Esophagus (tissue), 2 donors: ENCODE measurements at regions not wholly inside any gene's neighbourhood (a gene's known extent, or its start where the extent isn't known, plus 50 kb on each side); places are given as distances from the start of the nearest gene placed in this dataset.

Experiments
- H3K27ac ChIP-seq, 2 donors: one replicate each; pipeline ENCODE4 v1.5.1; 2013; ENCODE audit warnings: low read depth in 2 of 2, mild to moderate bottlenecking in 2 of 2, inconsistent platforms in 1 of 2, low read length in 1 of 2, moderate library complexity in 1 of 2
- H3K27me3 ChIP-seq, 2 donors: one replicate each; pipeline ENCODE4 v1.6.1; 2013; ENCODE audit warnings: low read length in 2 of 2, control low read depth in 1 of 2, mild to moderate bottlenecking in 1 of 2; ENCODE audit not compliant: insufficient read depth in 2 of 2, control insufficient read depth in 1 of 2
- H3K36me3 ChIP-seq, 2 donors: one replicate each; pipeline ENCODE4 v1.6.1; 2013; ENCODE audit warnings: low read length in 1 of 2; ENCODE audit not compliant: control insufficient read depth in 2 of 2, insufficient read depth in 2 of 2
- H3K4me1 ChIP-seq, 2 donors: one replicate each; pipeline ENCODE4 v1.6.1; 2013; ENCODE audit warnings: low read length in 1 of 2; ENCODE audit not compliant: control insufficient read depth in 2 of 2, insufficient read depth in 2 of 2
- H3K4me3 ChIP-seq, 2 donors: one replicate each; pipeline ENCODE4 v1.5.1; 2013; ENCODE audit warnings: low read length in 2 of 2, mild to moderate bottlenecking in 2 of 2, low read depth in 1 of 2, moderate library complexity in 1 of 2
- H3K9me3 ChIP-seq, 2 donors: one replicate each; pipeline ENCODE4 v1.6.1; 2013; ENCODE audit warnings: mild to moderate bottlenecking in 2 of 2, low read depth in 1 of 2, low read length in 1 of 2, moderate library complexity in 1 of 2; ENCODE audit not compliant: control insufficient read depth in 2 of 2, insufficient read depth in 1 of 2
- WGBS, 2 donors: extraction: QIAGEN DNeasy Blood & Tissue Kit; methylation state at CpG; one replicate each; pipeline ENCODE4 v1.1.7; 2013; 5-methylcytosine and 5-hydroxymethylcytosine counted together
- donor health status: healthy with polysubstance abuse.
- donor health status: Bipolar disorder and iron deficiency.

DNA sequence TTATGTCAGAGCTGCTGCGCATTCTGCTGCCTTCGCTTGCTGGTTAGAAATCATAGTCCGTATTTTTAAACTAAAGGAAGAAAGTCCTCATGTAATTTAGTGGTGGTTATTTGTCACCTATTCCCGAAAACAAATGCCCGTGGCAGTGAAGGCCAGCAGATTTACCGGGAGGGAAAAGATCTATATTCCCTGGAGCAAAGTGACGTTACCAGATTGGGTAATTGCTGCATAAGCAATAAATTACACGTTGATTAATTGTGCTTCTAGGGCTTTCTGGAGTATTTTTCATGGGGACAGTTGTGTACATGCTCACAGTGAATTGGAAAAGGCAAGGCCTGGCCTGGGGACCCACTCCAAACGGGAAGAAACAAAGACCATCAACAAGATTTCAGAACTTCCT lies 298.7 kb downstream of the NPHP4 start:
- H3K9me3 ChIP-seq: no peaks in the 10 kb centered on the region
- H3K27ac ChIP-seq: no peak overlapping the region
- H3K4me3 ChIP-seq: no peak overlapping the region
- peaks cover 0 to 4% of the 10 kb centered on the region in 2 donors for H3K27me3 ChIP-seq
- no peaks in the 10 kb centered on the region for H3K4me1 ChIP-seq
- no peaks in the 10 kb centered on the region for H3K36me3 ChIP-seq
- WGBS, 2 donors: 80 to 83% methylated on average over 9 of the region's 9 CpGs

DNA sequence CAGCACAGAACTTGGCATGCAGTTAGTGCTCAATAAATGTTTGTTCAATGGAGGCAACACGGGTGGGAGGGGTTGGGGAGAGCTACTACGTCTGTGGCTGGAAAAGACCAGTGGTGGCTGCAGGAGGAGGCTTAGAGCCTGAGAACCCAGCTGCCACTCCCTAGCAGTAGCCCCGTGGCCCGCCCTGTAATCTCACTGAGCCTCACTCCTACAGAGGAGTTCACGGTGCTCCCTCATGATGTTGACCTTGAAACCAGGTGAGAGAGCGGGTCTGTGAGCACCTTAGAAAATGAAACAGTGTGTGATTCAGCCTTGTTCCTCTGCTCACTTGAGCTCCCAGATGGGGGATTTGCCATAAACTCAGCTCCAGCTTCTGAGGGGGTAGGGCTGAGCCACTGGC lies 299.6 kb downstream of the NPHP4 start:
- peaks cover 0 to 4% of the 10 kb centered on the region in 2 donors for H3K27me3 ChIP-seq
- H3K27ac ChIP-seq: no peak overlapping the region
- H3K4me3 ChIP-seq: no peak overlapping the region
- no peaks in the 10 kb centered on the region for H3K4me1 ChIP-seq
- no peaks in the 10 kb centered on the region for H3K9me3 ChIP-seq
- no peaks in the 10 kb centered on the region for H3K36me3 ChIP-seq
- WGBS, 2 donors: 59 to 70% methylated on average over 6 of the region's 6 CpGs

DNA sequence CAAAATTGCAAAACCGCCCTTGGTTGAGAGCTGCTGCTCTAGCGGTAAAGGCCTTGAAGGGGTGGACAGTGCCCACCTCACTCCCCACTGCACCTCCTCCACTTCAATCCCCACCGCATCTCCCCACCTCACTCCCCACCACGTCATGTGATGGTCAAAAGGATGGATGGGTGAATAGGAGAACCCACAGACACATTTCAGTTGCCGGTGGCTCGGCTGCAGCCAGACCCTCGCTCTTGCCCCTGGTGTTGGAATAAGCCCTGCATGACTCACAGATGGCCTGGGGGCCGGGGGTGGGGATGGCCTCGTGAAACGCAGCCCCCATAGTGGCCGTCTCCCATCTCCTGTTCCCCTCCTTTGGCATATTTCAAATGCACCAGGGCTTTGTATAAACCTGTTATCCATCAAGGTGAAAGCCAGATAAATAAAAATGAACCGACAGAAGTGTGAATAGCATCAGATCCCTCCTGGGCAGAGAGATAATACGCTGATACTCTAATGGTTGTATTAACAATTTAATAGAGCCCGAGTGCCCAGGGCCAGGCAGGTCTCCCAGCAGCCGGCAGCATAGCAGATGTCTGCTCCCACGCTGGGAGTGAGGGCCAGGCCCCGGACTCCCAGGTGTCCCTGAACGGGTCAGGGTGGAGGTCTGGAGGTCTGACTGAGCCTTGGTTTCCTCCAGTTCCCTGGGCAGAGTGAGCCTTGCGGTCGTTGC lies 300.3 kb downstream of the NPHP4 start:
- no peaks in the 10 kb centered on the region for H3K27me3 ChIP-seq
- no peaks in the 10 kb centered on the region for H3K9me3 ChIP-seq
- H3K27ac ChIP-seq: no peak overlapping the region
- H3K4me1 ChIP-seq: no peaks in the 10 kb centered on the region
- WGBS, 2 donors: 55 to 59% methylated on average over 20 of the region's 20 CpGs
- H3K36me3 ChIP-seq: no peaks in the 10 kb centered on the region
- H3K4me3 ChIP-seq: no peak overlapping the region

DNA sequence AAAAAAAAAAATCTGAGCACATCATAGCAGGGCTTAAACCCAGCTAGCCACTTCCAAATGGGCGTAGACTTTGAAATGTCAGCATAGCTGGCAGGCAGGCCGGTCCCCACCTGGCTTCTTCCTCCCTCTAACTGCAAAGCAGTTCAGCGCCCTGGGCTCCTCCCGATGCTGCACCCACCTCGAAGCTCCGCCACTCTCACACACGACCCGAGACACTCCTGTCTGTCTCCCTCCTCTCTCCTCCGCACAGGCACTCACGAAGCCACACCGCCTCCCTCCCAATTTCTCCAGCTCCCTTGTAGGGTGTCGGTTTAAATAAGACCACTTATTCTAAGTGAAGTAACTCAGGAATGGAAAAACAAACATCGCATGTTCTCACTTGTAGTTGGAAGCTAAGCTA lies 301.3 kb downstream of the NPHP4 start:
- no peaks in the 10 kb centered on the region for H3K27me3 ChIP-seq

DNA sequence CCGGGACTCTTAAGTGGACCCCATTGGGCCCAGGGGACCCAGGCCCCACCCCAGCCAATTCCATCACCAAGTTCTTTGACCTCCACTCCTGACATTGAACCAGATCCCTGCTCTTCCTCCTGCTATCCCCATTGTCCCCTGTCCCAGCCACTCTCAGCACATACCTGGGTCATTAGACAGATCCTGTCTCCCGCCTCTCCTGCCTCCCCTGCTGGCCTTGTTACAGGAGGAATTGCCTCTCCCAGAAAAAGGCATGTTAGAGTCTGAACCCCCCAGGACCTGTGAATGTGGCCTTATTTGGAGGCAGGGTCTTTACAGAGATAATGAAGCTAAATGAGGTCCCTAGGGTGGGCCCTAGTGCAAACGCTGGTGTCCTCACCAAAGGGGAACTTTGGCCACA lies 301.9 kb downstream of the NPHP4 start:
- WGBS, 2 donors: 67 to 74% methylated on average over 3 of the region's 3 CpGs
- no peaks in the 10 kb centered on the region for H3K27me3 ChIP-seq
- no peaks in the 10 kb centered on the region for H3K36me3 ChIP-seq
- no peak overlapping the region for H3K27ac ChIP-seq
- H3K4me1 ChIP-seq: no peaks in the 10 kb centered on the region
- H3K4me3 ChIP-seq: no peak overlapping the region
- H3K9me3 ChIP-seq: no peaks in the 10 kb centered on the region

More for the DNA sequence above, 301.3 kb downstream of the NPHP4 start:
- no peaks in the 10 kb centered on the region for H3K4me1 ChIP-seq
- H3K4me3 ChIP-seq: no peak overlapping the region
- H3K9me3 ChIP-seq: no peaks in the 10 kb centered on the region
- H3K36me3 ChIP-seq: no peaks in the 10 kb centered on the region
- no peak overlapping the region for H3K27ac ChIP-seq
- WGBS, 2 donors: 47 to 58% methylated on average over 13 of the region's 13 CpGs

DNA sequence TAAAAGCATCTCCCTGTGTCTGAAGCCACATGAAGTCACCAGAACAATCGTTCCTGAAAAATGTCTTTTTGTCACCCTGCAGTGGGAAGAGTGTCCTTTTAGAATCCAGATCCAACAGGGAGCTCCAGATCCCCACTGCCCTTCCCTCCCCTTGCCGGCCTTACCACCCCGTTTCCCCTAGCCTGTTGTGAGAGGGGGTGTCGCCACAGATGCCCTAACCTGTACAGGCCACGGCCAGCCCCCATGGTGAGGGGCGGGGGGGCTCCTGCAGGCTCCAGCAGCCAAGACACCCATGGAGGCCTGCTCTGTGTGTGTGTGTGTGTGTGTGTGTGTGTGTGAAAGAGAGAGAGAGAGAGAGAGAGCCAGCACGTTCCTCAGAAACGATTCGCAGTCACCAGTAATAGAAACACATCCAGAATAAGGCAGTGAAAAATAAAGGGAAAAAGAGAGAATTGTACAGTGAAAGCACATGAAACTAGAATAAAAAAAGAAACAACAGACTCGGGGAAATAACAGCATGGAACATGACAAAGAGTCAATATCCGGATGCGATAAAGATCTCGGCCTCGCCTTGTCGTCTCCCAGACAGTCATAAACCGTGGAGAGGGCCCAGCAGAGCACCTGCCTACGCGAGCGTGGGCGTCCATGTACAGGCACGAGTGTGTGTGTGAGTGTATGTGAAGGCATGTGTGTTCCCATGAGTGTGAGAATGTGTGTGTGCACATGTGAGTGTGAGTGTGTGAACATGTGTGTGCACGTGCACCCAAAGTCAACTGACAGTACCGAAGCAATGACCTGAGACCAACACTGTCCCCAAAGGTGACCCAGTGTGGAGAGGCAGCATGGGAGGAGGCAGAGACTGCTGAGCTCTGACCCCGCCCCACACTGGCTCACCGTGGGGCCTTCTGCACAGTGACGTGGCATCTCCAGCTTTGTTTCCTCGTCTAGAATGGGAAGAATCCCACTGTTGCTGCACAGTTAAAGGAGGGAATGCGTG lies 303.8 kb downstream of the NPHP4 start:
- Histone ChIP-seq H3K27me3 (no peaks in the 10 kb centered on the region), H3K36me3 (no peaks in the 10 kb centered on the region), H3K4me1 (no peaks in the 10 kb centered on the region), H3K27ac (no peak overlapping the region), H3K9me3 (no peaks in the 10 kb centered on the region), H3K4me3 (no peak overlapping the region)
- WGBS, 2 donors: 73 to 84% methylated on average over 28 of the region's 28 CpGs

DNA sequence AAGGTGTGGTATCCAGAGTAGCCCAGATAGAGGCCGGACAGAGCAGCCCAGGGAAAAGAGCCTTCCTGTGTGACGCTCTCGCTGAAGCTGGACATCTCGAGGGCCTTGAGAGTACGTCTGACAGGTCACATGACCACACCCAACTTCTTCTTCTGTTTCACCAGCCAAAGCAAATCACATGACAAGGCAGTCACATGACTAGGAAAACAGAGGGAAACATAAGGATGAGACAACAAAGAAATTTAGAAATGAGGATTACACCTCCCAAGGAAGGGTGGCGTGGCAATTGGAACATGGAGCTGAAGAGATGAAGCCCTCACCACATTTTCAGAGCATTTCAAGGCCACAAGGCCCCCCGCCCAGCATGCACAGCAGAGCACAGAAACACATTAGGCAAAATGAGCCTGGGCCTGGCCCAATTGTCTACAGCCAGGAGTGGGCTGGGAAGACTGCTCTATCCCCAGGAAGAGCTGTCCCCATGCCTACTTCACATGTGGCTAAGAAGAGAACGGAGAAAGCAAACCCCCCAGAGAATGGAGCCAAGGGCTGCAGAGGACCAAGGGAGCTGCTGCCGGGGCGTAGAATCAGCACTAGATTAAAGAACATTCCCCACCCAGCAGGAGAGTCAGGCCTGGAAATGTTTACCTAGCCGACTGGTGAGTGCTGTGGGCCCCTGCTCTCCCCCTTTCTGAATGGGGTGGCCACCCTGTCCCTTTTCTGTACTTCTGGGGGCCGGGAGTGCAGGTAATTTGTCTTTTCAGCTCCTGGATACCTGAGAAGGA lies 305.1 kb downstream of the NPHP4 start:
- Histone ChIP-seq H3K27ac (no peak overlapping the region), H3K4me1 (no peaks in the 10 kb centered on the region), H3K9me3 (no peaks in the 10 kb centered on the region), H3K27me3 (no peaks in the 10 kb centered on the region), H3K4me3 (no peak overlapping the region), H3K36me3 (no peaks in the 10 kb centered on the region)
- 84 to 89% methylated on average over 12 of the region's 12 CpGs for WGBS, 2 donors

DNA sequence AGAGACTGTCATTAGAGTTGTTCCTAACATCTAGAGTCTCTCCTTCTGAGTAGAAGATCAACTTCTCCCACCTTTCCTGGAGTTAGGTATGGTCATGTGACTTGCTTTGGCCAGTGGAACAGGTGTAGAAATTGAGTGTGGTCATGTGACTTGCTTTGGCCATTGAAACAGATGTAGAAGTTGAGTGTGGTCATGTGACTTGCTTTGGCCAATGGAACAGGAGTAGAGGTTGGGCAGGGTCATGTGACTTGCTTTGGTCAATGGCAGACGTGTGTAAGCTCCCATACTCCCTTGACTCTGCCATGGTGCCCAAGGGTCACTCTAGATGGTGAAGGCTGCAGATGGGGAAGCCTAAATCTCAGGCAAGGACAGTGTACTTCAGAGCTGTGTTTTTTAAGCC lies 306.0 kb downstream of the NPHP4 start:
- H3K4me1 ChIP-seq: no peaks in the 10 kb centered on the region
- H3K27ac ChIP-seq: no peak overlapping the region
- no peaks in the 10 kb centered on the region for H3K36me3 ChIP-seq
- no peak overlapping the region for H3K4me3 ChIP-seq
- no peaks in the 10 kb centered on the region for H3K27me3 ChIP-seq
- H3K9me3 ChIP-seq: no peaks in the 10 kb centered on the region
- 53 to 73% methylated on average over 1 of the region's 1 CpG for WGBS, 2 donors

DNA sequence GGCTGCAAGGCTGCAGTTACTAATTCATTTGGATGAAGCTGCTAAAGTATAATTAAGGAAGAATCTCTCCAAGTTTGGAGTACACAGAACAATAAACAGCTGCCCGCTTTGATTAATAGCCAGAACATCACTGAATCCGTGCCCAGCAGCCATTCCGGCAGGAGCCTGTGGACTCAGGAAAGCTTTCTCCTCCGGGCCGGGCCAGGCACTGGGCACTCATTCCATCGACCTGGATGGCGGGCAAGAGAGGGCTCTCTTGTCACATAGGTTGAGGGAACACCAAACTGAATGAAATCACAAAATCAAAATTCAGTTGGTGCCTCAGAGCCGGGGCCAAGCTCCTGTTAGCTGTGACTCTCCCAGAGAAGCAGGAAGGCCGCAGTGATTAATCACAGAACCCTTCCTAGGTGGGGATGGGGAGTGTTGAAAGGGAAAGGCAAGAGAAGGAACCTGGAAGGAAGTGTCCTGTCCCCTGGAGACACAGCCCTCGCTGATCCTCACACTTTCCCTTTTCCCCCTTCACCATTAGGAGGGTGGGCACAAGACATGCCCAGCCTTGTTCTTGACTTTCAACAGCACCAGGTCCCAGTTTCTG lies 306.7 kb downstream of the NPHP4 start:
- Histone ChIP-seq H3K4me1 (no peaks in the 10 kb centered on the region), H3K36me3 (no peaks in the 10 kb centered on the region), H3K9me3 (no peaks in the 10 kb centered on the region), H3K27ac (no peak overlapping the region), H3K27me3 (no peaks in the 10 kb centered on the region), H3K4me3 (no peak overlapping the region)
- 41 to 64% methylated on average over 10 of the region's 10 CpGs for WGBS, 2 donors
